AG09309 (cell line): ENCODE measurements at regions not wholly inside any gene's neighbourhood (a gene's known extent, or its start where the extent isn't known, plus 50 kb on each side); places are given as distances from the start of the nearest gene placed in this dataset.
"Not testable (repeated sequence)": the region's sequence is repeated elsewhere in the genome, so short reads cannot be mapped to it uniquely, and the experiment has no call there.

Source experiments
- DNase-seq: peaks from one replicate; pipeline ENCODE4 v3.0.0-alpha.2; 2010; ENCODE audit warnings: low read depth
- H3K4me3 ChIP-seq: 2 replicates; pipeline ENCODE4 v1.5.1; 2011; ENCODE audit warnings: mild to moderate bottlenecking, low read depth, low read length, moderate library complexity; ENCODE audit not compliant: control insufficient read depth
- CTCF ChIP-seq: IDR thresholded peaks from 2 replicates; pipeline ENCODE4 v1.5.1; 2011; ENCODE audit warnings: mild to moderate bottlenecking, low read depth, low read length, inconsistent platforms; ENCODE audit not compliant: insufficient read depth, control insufficient read depth; ENCODE audit errors: missing control alignments

GRCh38 chr5:102678267-102679058, 76.6 kb upstream of the PAM start:
- DNase-seq = no peak
- no peak for TF ChIP-seq CTCF
- no peak overlapping the region for H3K4me3 ChIP-seq

- peak; percentile 83 for TF ChIP-seq CTCF
- DNase-seq = no peak
- H3K4me3 ChIP-seq = no peak overlapping the region
Measured at GRCh38 chr5:102681403-102681983, 73.6 kb upstream of the PAM start.

- H3K4me3 ChIP-seq = no peak overlapping the region
- no peak for TF ChIP-seq CTCF
- no peak for DNase-seq
Measured at GRCh38 chr5:102682101-102682647, 72.9 kb upstream of the PAM start.

- not testable (repeated sequence) for DNase-seq, H3K4me3 ChIP-seq
Measured at GRCh38 chr5:102688076-102688475, 67.0 kb upstream of the PAM start.

GRCh38 chr5:102688581-102689342, 66.3 kb upstream of the PAM start:
- not testable (repeated sequence) for DNase-seq, H3K4me3 ChIP-seq

GRCh38 chr5:102690910-102691309, 64.2 kb upstream of the PAM start:
- TF ChIP-seq CTCF = no peak
- H3K4me3 ChIP-seq = no peak overlapping the region
- no peak for DNase-seq

GRCh38 chr5:102691434-102691833, 63.7 kb upstream of the PAM start:
- DNase-seq = no peak
- H3K4me3 ChIP-seq = no peak overlapping the region
- TF ChIP-seq CTCF = no peak
